NCI-H2196 (cell line): ENCODE measurements at regions not wholly inside any gene's neighbourhood (a gene's known extent, or its start where the extent isn't known, plus 50 kb on each side); places are given as distances from the start of the nearest gene placed in this dataset.

Source experiments
- DNase-seq: peaks from one replicate; lab custom pipeline; 2025; ENCODE audit not compliant: unreplicated experiment; lab: John Stamatoyannopoulos, UW

GRCh38 chr2:82599021-82599420, 1860.1 kb downstream of the SUCLG1 start:
- DNase-seq = no peak

- no peak for DNase-seq
Observed at GRCh38 chr2:82596581-82596980, 1862.5 kb downstream of the SUCLG1 start.

DNA sequence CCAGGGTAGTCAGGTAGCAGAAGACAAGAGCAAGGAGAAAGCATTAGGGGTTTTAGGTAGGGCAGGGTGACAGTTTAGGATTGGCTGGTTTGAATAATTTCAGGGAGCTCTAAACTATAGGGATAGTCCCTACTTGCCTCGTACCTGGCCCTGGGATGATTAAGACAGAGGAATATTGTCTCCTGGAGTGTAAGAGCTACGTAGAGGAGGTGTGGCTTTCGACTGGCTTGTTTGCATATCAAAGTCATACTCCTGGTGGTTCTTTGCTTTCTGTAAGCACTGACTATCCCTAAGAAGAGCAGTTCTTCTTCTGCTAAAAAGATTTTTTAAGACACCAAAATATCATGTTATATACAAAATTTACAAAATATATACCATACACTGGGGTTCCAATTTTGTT, 1867.4 kb downstream of the SUCLG1 start:
- DNase-seq = no peak

GRCh38 chr2:82576656-82577055, 1882.4 kb downstream of the SUCLG1 start:
- no peak for DNase-seq

GRCh38 chr2:82539280-82539621, 1919.8 kb downstream of the SUCLG1 start:
- DNase-seq = no peak

DNA sequence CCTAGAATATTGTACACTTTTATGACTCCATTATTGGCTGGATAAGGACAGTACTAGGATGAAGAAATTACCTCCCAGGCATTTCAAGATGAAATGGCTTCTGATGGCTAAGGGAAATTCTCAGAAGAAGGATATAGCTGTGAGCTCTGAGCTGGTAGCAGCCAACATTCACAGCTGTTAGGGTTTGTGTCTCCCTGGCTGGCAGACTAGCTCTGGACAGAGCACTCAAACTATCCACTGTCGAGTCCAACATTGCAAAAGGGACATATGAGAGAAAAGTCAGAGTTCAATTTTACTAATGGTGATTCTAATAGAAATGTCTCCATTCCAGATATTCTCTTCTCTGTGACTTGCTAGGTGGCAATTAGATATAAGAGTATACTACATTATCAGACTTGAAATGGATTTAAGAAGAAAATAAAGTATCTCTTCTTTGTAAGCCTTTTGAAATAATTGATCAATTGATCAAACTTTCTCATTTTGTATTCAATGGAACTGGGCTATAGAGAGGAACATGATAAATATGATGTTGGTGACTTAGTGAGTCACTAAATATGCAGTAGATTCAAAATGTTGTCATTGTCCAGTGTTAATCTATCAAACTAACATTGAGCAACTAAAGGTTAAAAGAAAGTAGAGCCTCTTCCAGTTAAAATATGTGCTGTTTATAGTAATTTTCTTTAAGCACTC, 1920.3 kb downstream of the SUCLG1 start:
- no peak for DNase-seq

DNA sequence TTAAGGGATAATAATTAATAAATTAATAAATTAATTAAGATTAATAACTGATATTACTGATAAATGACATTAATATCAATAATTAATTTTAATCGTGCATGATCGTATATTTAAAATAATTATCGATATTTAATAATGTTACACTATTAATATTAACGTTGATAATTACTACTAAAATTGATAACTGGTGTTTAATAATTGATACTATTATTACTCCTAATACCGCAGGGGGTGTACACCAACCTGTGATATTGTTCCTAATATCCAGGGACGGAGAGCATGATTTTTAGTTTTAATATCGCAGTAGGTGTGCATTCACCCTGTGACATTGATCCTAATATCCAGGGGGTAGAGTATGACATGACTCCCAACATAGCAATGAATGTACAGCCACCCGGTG, 1930.8 kb downstream of the SUCLG1 start:
- no peak for DNase-seq

DNA sequence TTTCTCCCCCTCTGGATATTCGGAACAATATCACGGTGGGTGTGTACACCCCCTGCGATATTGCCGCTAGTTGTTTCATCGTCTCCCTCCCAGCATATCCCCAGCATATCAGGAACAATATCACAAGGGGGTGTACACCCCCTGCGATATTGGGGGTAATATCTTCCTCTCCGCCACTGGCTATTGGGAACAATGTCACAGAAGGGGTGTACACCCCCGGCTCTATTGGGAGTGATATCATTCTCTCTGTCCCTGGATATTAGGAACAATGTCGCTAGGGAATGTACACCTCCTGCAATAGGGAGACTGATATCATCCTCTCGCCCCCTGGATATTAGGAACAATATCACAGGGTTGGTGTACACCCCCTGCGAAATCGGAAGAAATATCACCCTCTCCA, 1932.0 kb downstream of the SUCLG1 start:
- no peak for DNase-seq

DNA sequence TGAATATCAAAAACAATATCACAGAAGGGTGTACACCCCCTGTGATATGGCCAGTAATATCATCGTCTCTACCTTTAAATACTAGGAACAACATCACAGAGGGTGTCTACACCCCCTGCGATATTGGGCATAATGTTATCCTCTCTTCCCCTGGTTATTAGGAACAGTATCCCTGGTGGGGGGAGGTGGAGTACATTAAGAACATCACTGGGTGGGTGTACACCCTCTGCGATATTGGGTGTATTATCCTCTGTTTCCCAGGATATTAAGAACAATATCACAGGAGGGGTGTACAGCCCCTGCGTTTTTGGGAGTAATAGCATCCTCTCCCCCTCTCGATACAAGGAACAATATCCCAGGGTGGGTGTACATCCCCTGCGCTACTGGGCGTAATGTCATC, 1932.8 kb downstream of the SUCLG1 start:
- DNase-seq = no peak

GRCh38 chr2:82525744-82526143, 1933.3 kb downstream of the SUCLG1 start:
- no peak for DNase-seq

- DNase-seq = no peak
Observed at GRCh38 chr2:82524826-82525225, 1934.3 kb downstream of the SUCLG1 start.

DNA sequence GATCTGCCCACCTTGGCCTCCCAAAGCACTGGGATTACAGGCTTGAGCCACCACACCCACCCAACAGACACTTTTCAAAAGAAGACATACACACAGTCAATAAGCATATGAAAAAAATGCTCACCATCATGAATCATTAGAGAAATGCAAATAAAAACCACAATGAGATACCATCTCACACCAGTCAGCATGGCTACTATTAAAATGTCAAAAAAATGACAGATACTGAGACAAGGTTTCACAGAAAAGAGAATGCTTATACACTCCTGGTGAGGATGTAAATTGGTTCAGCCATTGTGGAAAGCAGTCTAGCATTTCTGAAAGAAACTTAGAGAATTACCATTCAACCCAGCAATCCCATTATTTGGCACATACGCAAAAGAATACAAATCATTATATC, 1947.2 kb downstream of the SUCLG1 start:
- no peak for DNase-seq

- no peak for DNase-seq
Observed at GRCh38 chr2:82508702-82509101, 1950.4 kb downstream of the SUCLG1 start.

DNA sequence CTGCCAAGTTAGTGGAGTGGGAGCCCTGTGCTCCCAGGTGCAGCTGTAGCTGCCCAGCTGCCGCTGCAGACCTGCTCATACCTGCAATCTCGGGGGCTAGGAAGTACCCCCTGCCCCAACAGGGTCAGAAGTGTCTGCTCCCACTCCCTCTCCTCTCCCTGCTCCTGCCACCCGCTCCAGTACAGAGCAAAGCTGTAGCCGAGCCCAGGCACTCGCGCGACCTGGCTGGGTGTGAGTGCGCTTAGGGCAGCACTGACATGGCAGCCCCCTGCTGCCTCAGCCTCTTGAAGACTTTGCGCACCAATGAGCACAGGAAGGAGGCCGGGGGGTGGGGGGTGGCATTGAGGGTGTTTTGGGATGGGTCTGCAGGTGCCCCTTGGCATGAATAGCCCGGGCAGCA, 1951.4 kb downstream of the SUCLG1 start:
- DNase-seq = no peak

DNA sequence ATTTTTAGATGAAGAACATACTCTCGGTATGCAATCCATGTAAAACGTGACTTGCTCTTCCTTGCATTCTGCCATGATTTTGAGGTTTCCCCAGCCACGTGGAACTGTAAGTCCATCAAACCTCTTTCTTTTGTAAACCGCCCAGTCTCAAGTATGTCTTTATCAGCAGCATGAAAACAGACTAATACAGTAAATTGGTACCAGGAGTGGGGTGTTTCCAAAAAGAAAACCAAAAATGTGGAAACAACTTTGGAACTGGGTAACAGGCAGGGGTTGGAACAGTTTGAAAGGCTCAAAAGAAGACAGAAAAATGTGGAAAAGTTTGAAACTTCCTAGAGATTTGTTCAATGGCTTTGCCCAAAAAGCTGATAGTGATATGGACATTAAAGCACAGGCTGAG, 1957.9 kb downstream of the SUCLG1 start:
- no peak for DNase-seq

DNA sequence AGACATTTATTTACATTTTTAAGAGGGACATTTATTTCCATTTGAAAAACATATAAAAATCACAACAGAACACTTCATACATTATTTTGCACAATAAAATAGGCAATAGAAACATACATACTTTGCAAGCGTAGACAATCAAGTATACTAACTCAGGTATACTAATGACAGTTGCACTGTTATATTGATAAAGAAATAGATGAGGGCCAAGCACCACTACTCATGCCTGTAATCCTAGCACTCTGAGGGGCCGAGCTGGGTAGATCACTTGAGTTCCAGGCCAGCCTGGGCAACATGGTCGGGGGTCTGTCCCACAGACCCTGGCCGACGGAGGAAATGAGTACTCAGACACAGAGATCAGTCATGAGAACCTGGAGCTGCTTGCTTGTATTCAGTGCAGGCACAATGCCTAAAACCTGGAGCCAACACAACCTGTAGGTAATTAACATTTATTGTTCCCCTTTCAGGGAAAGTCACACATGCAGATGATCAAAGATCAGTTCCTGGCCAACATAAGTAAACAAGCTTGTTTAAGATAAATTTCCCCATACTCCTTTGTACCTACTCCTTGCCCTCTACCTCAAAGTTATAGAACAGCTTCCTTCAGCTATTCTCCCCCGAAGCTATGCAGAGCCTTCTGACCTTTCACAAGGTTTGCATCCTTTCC, 1960.2 kb downstream of the SUCLG1 start:
- no peak for DNase-seq

DNA sequence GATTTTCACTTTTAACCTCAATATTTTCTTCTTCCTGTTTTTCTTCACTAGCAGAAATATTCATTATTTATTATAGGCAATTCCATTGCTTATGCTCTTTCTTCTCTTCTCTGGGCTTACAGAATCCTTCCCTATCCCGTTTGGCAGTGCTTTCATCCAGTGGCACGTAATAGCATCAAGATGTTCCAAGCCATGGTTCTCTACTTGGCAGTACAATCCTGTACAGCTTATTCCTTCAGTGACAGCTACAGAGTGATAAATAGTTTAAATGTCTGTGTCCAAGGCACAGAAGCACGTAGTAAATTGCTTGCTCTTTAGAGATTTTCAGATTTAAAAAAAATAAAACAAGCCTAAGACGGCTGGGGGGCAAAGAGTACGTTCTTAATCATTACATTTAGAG, 1964.3 kb downstream of the SUCLG1 start:
- no peak for DNase-seq

- no peak for DNase-seq
Observed at GRCh38 chr2:82491591-82491990, 1967.5 kb downstream of the SUCLG1 start.

DNA sequence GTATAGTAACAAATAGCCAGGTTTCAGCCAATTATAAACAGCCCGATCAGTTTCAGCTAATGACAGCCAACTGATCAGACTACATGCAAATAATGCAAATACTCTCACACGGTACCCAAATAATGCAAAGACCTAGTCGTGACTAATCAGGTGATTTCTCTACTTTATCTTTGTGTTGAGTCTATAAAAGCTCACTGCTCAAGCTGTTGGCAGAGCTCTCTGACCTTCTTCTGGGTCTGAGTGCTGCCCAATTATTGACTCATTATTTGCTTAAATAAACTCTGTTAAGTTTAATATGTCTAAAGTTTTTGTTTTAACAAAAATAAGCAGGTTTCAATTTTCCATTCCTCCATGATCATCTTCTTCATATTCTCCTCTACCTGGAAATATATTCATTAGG, 1971.7 kb downstream of the SUCLG1 start:
- DNase-seq = no peak

DNA sequence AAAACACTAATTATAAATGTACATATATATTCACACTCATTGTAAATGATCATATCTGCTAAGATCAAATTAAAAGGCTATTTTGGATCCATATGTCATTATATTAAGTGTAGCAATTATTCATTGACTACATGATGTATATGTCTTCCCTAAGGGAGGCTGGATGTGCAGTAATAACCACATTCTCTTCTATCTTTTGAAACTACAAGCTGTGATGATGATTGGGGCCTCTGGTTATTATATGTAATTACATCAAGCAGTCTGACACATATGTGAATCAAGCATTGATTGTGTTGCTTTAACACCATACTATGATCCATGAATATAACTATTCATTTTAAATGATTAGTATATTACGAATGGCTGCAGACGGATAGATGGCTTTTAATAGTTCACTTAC, 1973.4 kb downstream of the SUCLG1 start:
- DNase-seq = no peak

DNA sequence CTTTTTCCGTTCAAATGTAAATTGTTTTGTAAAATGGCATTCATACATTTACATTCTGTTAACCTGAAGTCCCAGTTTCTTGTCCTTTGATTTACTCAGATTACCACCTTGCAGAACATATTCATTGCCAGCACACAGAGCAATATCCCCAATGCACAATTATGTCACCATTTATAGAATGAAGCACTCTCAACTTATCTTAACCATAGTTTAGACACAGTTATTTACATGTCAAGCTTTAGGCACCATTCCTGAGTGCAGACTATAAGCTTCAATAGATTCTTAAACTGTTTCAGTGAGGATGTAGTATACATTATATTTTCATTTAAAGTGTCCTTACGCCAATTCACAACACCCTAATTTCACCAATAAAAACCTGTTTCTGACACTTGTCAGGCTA, 1977.9 kb downstream of the SUCLG1 start:
- DNase-seq = no peak

- DNase-seq = no peak
Observed at GRCh38 chr2:82478641-82479040, 1980.4 kb downstream of the SUCLG1 start.

DNA sequence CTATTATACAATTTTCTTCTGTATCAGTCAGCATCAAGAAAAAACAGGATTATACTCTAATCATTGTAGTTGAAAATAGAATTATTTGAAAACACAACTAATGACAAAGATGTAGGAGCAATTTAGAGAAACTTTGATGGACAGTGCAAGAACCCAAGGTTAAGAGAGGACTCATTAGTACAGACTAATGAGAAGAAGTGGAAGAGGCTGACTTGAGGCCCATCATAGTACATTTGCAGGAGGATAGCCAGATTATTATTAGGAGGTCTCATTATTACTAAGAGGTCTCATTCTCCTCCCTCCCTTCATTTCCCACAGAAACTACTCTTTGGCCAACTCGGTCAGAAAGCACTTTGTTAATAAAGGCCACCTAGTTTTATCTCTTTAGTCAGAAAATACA, 1983.0 kb downstream of the SUCLG1 start:
- DNase-seq = no peak
